Adipocyte (in vitro differentiated cells): ENCODE measurements at regions not wholly inside any gene's neighbourhood (a gene's known extent, or its start where the extent isn't known, plus 50 kb on each side); places are given as distances from the start of the nearest gene placed in this dataset.
A peak's percentile ranks its signal among the peaks of the same experiment; 100 is the strongest.

ENCODE experiments used
- DNase-seq: peaks from one replicate; pipeline ENCODE4 v3.0.0-alpha.2; 2015; ENCODE audit warnings: low read depth
- H3K27me3 ChIP-seq: replicated peaks from 2 replicates; pipeline ENCODE4 v1.7.0; 2013; ENCODE audit warnings: mild to moderate bottlenecking, low read length, moderate library complexity; ENCODE audit not compliant: control insufficient read depth, insufficient read depth
- H3K36me3 ChIP-seq: 2 replicates; pipeline ENCODE4 v1.7.0; 2013; ENCODE audit warnings: low read length, mild to moderate bottlenecking, moderate library complexity; ENCODE audit not compliant: control insufficient read depth, insufficient read depth, severe bottlenecking
- H3K4me1 ChIP-seq: 2 replicates; pipeline ENCODE4 v1.7.0; 2013; ENCODE audit warnings: mild to moderate bottlenecking, low read length, moderate library complexity; ENCODE audit not compliant: control insufficient read depth, insufficient read depth
- H3K4me3 ChIP-seq: 2 replicates; pipeline ENCODE4 v1.7.0; 2013; ENCODE audit warnings: mild to moderate bottlenecking, low read length, moderate library complexity
- H3K9ac ChIP-seq: 2 replicates; pipeline ENCODE4 v1.7.0; 2013; ENCODE audit warnings: mild to moderate bottlenecking, low read length, moderate library complexity
- H3K9me3 ChIP-seq: 2 replicates; pipeline ENCODE4 v1.7.0; 2013; ENCODE audit warnings: mild to moderate bottlenecking, low read length, moderate library complexity; ENCODE audit not compliant: control insufficient read depth

- Histone ChIP-seq H3K9me3 (no peaks in the 10 kb centered on the region), H3K36me3 (no peaks in the 10 kb centered on the region), H3K9ac (peak overlapping the region; percentile 48), H3K27me3 (no peaks in the 10 kb centered on the region), H3K4me1 (peaks cover 40% of the 10 kb centered on the region), H3K4me3 (no peak overlapping the region)
- DNase-seq = peak; percentile 88
Measured at GRCh38 chr9:86405926-86406325, 51.7 kb upstream of the TUT7 start.

GRCh38 chr9:86405086-86405491 lies 50.9 kb upstream of the TUT7 start:
- H3K4me1 ChIP-seq = peaks cover 40% of the 10 kb centered on the region

More at GRCh38 chr9:86405086-86405491, 50.9 kb upstream of the TUT7 start:
- Histone ChIP-seq H3K36me3 (no peaks in the 10 kb centered on the region), H3K4me3 (no peak overlapping the region), H3K9me3 (no peaks in the 10 kb centered on the region), H3K27me3 (no peaks in the 10 kb centered on the region), H3K9ac (peak overlapping the region; percentile 15)
- peak; percentile 23 for DNase-seq
